ENCODE measurements at regions not wholly inside any gene's neighbourhood (a gene's known extent, or its start where the extent isn't known, plus 50 kb on each side); places are given as distances from the start of the nearest gene placed in this dataset.

GRCh38 chr1:177360791-177361190 is 190.0 kb downstream of the BRINP2 start:
- TF ChIP-seq Cebpa-rat (IDR thresholded peaks at IDR 0.05), result no peak
- no peak overlapping the region for H3K9ac ChIP-seq

GRCh38 chr1:177356674-177357435 is 186.1 kb downstream of the BRINP2 start:
- TF ChIP-seq Cebpa-rat (IDR thresholded peaks at IDR 0.05), result no peak
- H3K9me3 ChIP-seq (replicated peaks in 1 of 11), result no peaks in the 10 kb centered on the region

More at GRCh38 chr1:177360791-177361190, 190.0 kb downstream of the BRINP2 start:
- H3K27ac ChIP-seq, result no peak overlapping the region
- no peaks in the 10 kb centered on the region for H4K20me1 ChIP-seq
- no peak overlapping the region for H3K4me2 ChIP-seq
- no peaks in the 10 kb centered on the region for H3K27me3 ChIP-seq
- no peak overlapping the region for H3K4me3 ChIP-seq
- peaks cover 0 to 3% (median 0%) of the 10 kb centered on the region in 10 experiments; a peak in 1 of 20 replicates for H3K4me1 ChIP-seq
- H3K36me3 ChIP-seq, result no peaks in the 10 kb centered on the region
- H3K9me3 ChIP-seq (replicated peaks in 1 of 11), result no peaks in the 10 kb centered on the region

GRCh38 chr1:177355575-177355974 is 184.8 kb downstream of the BRINP2 start:
- Histone ChIP-seq H3K36me3 (no peaks in the 10 kb centered on the region), H3K27me3 (no peaks in the 10 kb centered on the region), H3K4me1 (peaks cover 5 to 46% (median 18%) of the 10 kb centered on the region in 10 experiments; a peak in 18 of 20 replicates), H3K4me2 (no peak overlapping the region), H4K20me1 (no peaks in the 10 kb centered on the region), H3K9ac (no peak overlapping the region), H3K9me3 (replicated peaks in 1 of 11) (no peaks in the 10 kb centered on the region), H3K27ac (no peak overlapping the region), H3K4me3 (no peak overlapping the region)
- no peak for TF ChIP-seq Cebpa-rat (IDR thresholded peaks at IDR 0.05)

More at GRCh38 chr1:177356674-177357435, 186.1 kb downstream of the BRINP2 start:
- Histone ChIP-seq H4K20me1 (no peaks in the 10 kb centered on the region), H3K4me1 (peaks cover 5 to 34% (median 16%) of the 10 kb centered on the region in 10 experiments; a peak in 18 of 20 replicates), H3K4me2 (no peak overlapping the region), H3K4me3 (no peak overlapping the region), H3K9ac (no peak overlapping the region), H3K36me3 (no peaks in the 10 kb centered on the region), H3K27ac (no peak overlapping the region), H3K27me3 (no peaks in the 10 kb centered on the region)

GRCh38 chr1:177354247-177354646 is 183.5 kb downstream of the BRINP2 start:
- no peaks in the 10 kb centered on the region for H4K20me1 ChIP-seq
- no peaks in the 10 kb centered on the region for H3K36me3 ChIP-seq
- TF ChIP-seq Cebpa-rat (IDR thresholded peaks at IDR 0.05), result no peak
- H3K9me3 ChIP-seq (replicated peaks in 1 of 11), result no peaks in the 10 kb centered on the region
- H3K4me1 ChIP-seq, result peaks cover 5 to 51% (median 18%) of the 10 kb centered on the region in 10 experiments; a peak in 18 of 20 replicates
- H3K4me2 ChIP-seq, result peak overlapping the region in 4 of 11 experiments; percentile 22 to 74 (median 70); a peak in 7 of 22 replicates
- no peak overlapping the region; a peak in 1 of 22 replicates for H3K27ac ChIP-seq
- H3K9ac ChIP-seq, result no peak overlapping the region
- H3K27me3 ChIP-seq, result no peaks in the 10 kb centered on the region
- H3K4me3 ChIP-seq, result no peak overlapping the region

- H3K27me3 ChIP-seq, result no peaks in the 10 kb centered on the region
- peaks cover 5 to 51% (median 18%) of the 10 kb centered on the region in 10 experiments; a peak in 18 of 20 replicates for H3K4me1 ChIP-seq
- no peaks in the 10 kb centered on the region for H4K20me1 ChIP-seq
- no peaks in the 10 kb centered on the region for H3K36me3 ChIP-seq
- H3K9ac ChIP-seq, result no peak overlapping the region
- no peak overlapping the region for H3K4me3 ChIP-seq
- TF ChIP-seq Cebpa-rat (IDR thresholded peaks at IDR 0.05), result no peak
- no peaks in the 10 kb centered on the region for H3K9me3 ChIP-seq (replicated peaks in 1 of 11)
- peak overlapping the region in 5 of 11 experiments; percentile 18 to 69 (median 58); a peak in 9 of 22 replicates for H3K4me2 ChIP-seq
- H3K27ac ChIP-seq, result peak overlapping the region in 3 of 11 experiments; percentile 39 to 48 (median 45); a peak in 6 of 22 replicates
Measured at GRCh38 chr1:177351361-177352108, 180.8 kb downstream of the BRINP2 start.

GRCh38 chr1:177346790-177347359 is 176.1 kb downstream of the BRINP2 start:
- no peaks in the 10 kb centered on the region for H3K9me3 ChIP-seq (replicated peaks in 1 of 11)
- H3K4me1 ChIP-seq, result peaks cover 0 to 18% (median 2%) of the 10 kb centered on the region in 10 experiments; a peak in 9 of 20 replicates
- H3K36me3 ChIP-seq, result no peaks in the 10 kb centered on the region
- no peak overlapping the region for H3K9ac ChIP-seq
- no peaks in the 10 kb centered on the region for H4K20me1 ChIP-seq
- H3K27me3 ChIP-seq, result no peaks in the 10 kb centered on the region
- H3K4me3 ChIP-seq, result no peak overlapping the region
- no peak overlapping the region for H3K4me2 ChIP-seq
- H3K27ac ChIP-seq, result no peak overlapping the region
- TF ChIP-seq Cebpa-rat (IDR thresholded peaks at IDR 0.05), result no peak

- H3K4me3 ChIP-seq, result no peak overlapping the region
- H3K4me1 ChIP-seq, result no peaks in the 10 kb centered on the region
Measured at GRCh38 chr1:177343445-177343844, 172.7 kb downstream of the BRINP2 start.

GRCh38 chr1:177341773-177342172 is 171.0 kb downstream of the BRINP2 start:
- H3K27ac ChIP-seq, result no peak overlapping the region
- no peaks in the 10 kb centered on the region for H3K4me1 ChIP-seq
- H3K9ac ChIP-seq, result no peak overlapping the region
- H3K4me2 ChIP-seq, result no peak overlapping the region
- no peak overlapping the region for H3K4me3 ChIP-seq
- no peaks in the 10 kb centered on the region for H3K36me3 ChIP-seq
- no peak for TF ChIP-seq Cebpa-rat (IDR thresholded peaks at IDR 0.05)
- no peaks in the 10 kb centered on the region for H4K20me1 ChIP-seq
- H3K9me3 ChIP-seq (replicated peaks in 1 of 11), result no peaks in the 10 kb centered on the region
- H3K27me3 ChIP-seq, result no peaks in the 10 kb centered on the region

More at GRCh38 chr1:177343445-177343844, 172.7 kb downstream of the BRINP2 start:
- H3K9ac ChIP-seq, result no peak overlapping the region
- H3K4me2 ChIP-seq, result no peak overlapping the region
- no peaks in the 10 kb centered on the region for H3K9me3 ChIP-seq (replicated peaks in 1 of 11)
- no peaks in the 10 kb centered on the region for H4K20me1 ChIP-seq
- H3K27ac ChIP-seq, result no peak overlapping the region
- no peaks in the 10 kb centered on the region for H3K36me3 ChIP-seq
- H3K27me3 ChIP-seq, result no peaks in the 10 kb centered on the region
- TF ChIP-seq Cebpa-rat (IDR thresholded peaks at IDR 0.05), result no peak

GRCh38 chr1:177340601-177341067 is 169.9 kb downstream of the BRINP2 start:
- H3K27me3 ChIP-seq, result no peaks in the 10 kb centered on the region
- H3K9me3 ChIP-seq (replicated peaks in 1 of 11), result no peaks in the 10 kb centered on the region
- no peak overlapping the region for H3K4me3 ChIP-seq
- H3K36me3 ChIP-seq, result no peaks in the 10 kb centered on the region
- H3K9ac ChIP-seq, result no peak overlapping the region
- no peaks in the 10 kb centered on the region for H4K20me1 ChIP-seq
- H3K4me1 ChIP-seq, result no peaks in the 10 kb centered on the region
- no peak for TF ChIP-seq Cebpa-rat (IDR thresholded peaks at IDR 0.05)
- no peak overlapping the region for H3K27ac ChIP-seq
- no peak overlapping the region for H3K4me2 ChIP-seq

Measured in BLaER1 treated with 17β-estradiol and CSF1 and Interleukin-3, amounts not matched to agents 10 nM and 100 nM (cell line).